ENCODE measurements at regions not wholly inside any gene's neighbourhood (a gene's known extent, or its start where the extent isn't known, plus 50 kb on each side); places are given as distances from the start of the nearest gene placed in this dataset.
A peak's percentile ranks its signal among the peaks of the same experiment; 100 is the strongest.

GRCh38 chr2:4604767-4605166 is 901.4 kb downstream of the DCDC2C start:
- no peak for DNase-seq

DNA sequence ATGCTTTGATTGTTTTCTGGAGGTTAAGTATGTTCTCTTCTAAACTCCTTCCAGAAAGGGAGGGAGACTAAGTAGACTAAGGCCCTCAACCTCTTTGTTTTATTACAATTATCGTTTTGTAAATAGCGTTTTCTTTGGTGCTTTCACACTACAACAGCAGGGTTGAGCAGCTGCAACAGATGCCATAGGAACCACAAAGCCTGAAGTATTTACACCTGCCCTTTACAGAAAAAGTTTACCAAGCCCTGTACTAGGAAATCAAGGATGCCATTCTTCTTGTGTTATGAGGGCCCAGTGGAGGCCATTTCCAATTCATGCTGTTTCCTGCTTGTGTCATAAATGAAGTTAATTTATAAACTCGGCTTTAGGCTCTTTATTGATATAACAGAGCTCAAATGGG is 914.8 kb downstream of the DCDC2C start:
- DNase-seq, result peak; percentile 23

DNA sequence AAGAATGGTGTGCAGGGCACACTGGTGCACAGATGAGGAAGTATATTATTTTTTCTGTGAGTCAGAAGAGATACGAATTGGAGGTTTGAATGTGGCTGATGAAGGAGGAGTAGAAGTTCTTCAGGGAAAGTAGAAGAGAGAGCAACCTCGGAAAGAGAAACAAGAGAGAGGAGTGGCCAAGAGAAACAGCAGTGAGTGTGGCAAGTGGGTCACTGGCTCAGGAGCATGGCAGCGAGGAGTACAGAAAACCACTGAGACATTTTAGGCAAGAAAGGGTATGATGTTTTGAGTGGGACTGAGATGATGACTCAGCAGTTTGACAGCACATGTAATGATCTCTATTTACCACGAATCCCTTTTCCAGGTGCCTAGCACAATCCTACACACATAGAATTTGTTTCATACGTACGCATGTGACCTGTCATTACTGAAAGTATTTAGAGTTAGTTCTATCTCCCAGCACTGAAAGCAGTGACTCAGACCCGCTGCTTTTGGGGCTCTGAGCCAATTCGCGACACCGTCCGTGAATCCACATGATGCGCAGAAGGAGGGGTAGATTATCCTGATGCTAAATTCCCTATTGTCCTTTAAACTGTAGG is 915.4 kb downstream of the DCDC2C start:
- no peak for DNase-seq

GRCh38 chr2:4628998-4629501 is 925.7 kb downstream of the DCDC2C start:
- no peak for DNase-seq

DNA sequence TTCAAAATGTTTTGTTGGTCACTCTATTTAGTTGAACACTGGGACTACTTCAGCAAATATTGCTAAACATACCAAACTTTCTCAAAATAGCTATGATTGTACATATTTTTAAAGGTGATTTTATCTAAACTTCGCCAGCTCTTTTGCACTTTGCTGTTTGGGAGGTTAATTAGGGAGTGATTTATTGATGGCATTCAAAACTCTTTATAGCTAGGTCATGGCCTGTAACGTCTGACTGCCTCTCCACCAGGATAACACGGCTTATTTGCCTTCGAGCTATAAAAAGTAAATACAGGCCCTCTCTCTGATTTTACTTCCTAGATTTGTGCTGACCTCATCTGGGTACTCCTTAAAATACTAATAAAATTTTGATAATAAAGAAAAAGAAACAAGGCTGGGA is 931.9 kb downstream of the DCDC2C start:
- DNase-seq, result no peak

- no peak for DNase-seq
These were observed 950.6 kb downstream of the DCDC2C start for GRCh38 chr2:4653991-4654390.

DNA sequence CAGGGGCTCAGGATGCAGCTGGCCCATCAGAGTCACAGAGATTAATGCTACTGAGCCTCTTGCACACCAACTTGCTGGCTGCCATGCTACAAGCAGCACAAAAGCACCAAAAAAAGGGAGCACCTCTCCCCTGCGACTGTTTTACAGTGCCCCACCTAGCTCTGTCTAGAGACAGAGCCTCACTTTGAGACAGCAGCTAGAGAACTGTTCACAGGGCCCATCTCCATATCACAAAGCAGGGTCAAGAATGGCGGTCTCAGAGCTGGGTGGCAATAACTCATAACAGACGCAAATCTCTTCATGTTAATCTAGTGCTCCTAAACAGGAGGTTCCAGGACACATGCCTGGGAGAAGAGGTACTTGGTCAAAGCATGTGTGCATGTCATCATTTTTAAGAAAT is 953.0 kb downstream of the DCDC2C start:
- DNase-seq, result no peak

- DNase-seq, result no peak
These were observed 958.9 kb downstream of the DCDC2C start for GRCh38 chr2:4662161-4662779.

DNA sequence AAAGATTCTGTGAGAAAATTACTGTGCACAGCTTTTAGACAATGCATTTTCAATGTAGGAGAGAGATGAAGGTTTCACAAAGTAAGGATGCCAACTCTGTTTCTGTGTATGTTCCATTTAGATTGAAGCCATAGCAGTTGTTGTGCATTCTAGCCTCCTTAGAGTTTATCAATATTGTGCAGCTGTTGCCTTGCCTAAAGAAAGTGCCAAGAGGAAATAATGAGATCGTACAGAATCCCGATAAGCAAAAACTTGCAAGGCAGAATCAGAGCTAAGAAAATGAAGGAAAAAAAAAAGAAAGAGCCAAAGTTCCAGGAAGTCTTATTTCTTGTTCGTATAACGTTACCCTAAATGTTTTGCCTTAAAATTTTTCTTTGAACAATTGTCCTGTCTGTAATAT is 965.0 kb downstream of the DCDC2C start:
- no peak for DNase-seq

DNA sequence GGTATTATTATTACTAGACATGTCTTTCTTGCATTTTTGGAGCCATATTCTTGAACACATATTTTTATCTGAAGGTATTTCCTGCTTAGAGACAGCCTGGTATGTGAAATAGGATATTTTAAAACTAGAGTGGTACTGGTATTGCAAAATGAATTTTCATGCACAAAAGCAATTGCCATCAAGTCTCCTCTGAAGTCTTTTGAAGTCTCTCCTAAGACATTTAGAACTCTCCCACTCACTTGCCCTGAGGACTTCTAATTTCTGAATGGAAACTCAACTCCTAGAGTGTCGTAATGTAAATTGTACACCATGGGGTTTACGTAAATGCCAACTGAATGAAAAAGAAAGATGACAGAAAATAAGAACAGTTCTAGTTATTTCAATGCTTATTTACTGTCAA is 967.0 kb downstream of the DCDC2C start:
- no peak for DNase-seq

GRCh38 chr2:4673025-4673489 is 969.7 kb downstream of the DCDC2C start:
- DNase-seq, result no peak

DNA sequence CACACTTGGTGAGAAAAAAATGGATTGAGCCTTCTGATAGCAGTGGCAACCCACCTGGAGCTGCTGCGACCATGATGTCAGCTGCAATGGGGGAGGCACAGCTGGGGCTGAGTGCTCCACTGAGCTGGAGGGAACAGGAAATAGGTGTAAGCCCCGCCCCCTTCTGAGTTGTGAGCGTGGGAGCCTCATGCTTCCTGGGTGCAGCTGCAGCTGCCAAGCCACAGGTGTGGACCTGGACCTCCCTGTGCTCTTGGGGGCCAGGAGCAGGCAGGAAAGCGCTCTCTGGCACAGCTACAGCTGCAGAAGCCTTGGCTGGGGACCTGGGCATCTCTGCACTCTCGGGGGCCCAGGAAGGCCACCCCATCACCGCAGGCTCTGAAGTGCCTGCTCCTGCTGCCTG is 970.6 kb downstream of the DCDC2C start:
- DNase-seq, result peak; percentile 49

DNA sequence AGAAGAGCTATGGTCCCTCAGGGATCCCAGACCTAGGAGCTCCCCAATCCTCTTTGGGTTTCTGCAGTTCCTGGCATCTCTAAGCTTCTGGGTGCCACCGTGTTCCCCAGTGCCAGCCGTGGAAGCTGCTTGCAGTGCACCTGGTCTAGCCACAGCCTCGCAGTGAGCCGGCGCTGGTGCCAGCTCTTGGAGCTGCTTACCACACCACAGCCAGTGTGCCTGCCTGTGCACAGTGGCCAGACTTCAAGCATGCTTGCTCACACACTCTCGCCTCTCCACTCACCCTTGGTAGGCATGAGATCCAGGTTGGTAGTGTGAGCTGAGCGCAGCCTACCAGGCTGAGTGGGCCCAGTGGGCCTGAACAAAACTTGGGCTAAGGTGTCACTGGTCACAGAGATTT is 971.9 kb downstream of the DCDC2C start:
- DNase-seq, result no peak

GRCh38 chr2:4678927-4679326 is 975.6 kb downstream of the DCDC2C start:
- DNase-seq, result no peak

DNA sequence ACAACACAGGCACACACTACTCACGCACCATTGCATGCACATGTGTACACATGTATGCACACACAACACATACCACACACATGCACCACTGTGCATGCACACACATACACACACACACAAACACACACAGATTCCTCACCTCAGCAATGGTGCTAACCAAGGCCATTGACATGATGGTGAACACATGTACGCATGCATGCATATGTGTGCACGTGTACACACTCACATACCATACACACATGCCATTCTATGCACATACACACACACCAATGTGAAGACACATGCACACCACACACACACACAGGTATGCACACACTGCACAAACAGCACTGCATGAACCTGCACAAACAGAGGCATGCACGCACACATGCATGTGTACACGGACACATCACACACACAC is 976.0 kb downstream of the DCDC2C start:
- no peak for DNase-seq

DNA sequence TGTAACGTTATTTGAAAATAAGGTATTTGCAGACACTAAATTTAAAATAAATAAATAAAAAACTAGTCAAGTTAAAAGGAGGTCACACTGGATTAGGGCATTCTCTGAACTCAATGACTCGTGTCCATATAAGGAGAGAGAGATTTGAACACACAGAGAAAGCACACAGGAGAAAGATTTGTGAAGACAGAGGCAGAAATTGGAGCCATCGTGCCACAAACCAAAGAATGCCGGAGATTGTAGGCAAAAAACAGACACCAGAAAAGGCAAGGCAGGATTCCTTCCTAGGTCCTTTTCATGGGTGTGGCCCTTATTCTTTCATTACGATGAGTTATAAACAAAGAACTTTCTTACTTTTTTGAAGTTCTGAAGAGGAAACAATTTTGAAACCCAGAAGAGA is 981.5 kb downstream of the DCDC2C start:
- no peak for DNase-seq

DNA sequence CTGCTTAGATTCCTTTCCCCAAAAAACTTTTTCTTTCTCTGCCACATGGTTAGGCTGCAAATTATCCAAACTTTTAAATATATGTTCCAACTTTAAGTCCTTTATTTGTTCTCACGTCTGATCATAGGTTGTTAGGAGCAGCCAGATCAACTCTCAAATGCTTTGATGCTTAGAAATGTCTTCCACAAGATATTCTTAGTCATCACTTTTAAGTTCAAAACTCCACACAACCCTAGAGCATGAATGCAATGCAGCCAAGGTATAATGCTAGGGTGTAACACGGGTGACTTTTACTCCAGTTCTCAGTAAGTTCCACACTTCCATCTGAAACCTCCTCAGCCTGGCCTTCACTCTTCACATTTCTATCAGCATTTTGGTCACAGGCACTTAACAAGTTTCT is 987.5 kb downstream of the DCDC2C start:
- no peak for DNase-seq

DNA sequence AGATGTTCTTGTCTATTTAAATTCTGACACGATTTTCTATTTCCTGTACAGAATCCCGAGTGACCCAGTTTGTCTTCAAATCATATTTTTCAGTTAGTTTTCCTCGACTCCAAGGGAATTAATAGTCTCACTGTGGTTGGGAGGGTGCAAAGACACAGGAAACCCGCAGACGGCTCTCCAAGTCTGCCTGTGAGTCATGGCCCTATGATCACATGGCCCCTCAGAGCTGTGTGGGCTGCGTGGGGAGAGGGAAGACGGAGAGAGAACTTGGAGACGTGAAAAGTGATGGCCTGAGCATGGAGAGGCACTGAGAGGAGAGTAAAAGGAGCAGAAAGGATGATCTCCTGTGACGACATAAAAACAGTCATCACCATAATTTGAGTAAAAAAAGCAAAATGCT is 989.9 kb downstream of the DCDC2C start:
- no peak for DNase-seq

GRCh38 chr2:4695281-4695861 is 992.0 kb downstream of the DCDC2C start:
- no peak for DNase-seq

- peak; percentile 56 for DNase-seq
These were observed 977.1 kb upstream of the SOX11 start for GRCh38 chr2:4715065-4715464.

DNA sequence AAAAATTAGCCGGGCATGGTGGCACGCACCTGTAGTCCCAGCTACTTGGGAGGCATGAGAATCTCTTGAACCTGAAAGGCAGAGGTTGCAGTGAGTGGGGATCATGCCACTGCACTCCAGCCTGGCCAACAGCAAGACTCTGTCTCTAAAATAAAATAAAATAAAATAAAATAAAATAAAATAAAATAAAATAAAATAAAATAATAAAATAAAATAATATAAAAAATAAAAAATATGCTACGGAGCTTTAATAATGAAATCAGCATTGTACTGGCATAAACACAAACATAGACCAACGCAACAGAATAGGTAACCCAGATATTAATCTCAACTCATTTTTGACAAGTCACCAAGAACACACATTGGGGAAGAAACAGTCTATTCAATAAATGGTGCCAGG is 973.4 kb upstream of the SOX11 start:
- no peak for DNase-seq

DNA sequence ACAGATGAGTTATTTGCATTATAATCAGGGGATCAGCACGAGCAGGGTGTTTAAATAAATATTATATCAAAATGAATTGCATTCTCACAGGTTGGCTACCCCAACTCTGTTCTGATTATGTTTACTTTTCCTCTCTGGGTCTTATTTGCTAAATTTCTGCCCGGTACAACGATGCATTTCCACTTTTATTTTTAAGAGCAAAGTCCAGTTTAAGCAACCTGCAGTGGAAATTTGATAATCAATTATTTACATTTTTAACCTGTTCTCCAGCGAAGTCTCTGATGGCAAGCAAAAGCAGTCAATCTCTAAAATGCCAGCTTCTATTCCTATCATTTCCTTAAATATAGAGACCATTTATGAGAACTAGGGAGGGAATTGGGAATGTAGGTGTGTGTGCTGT is 966.6 kb upstream of the SOX11 start:
- DNase-seq, result no peak

- DNase-seq, result no peak
These were observed 959.6 kb upstream of the SOX11 start for GRCh38 chr2:4732560-4732959.

All from NCI-H2171 treated with DMSO at 0.1 percent for 48 hours (cell line).